Sciatic nerve (tissue), 2 donors: ENCODE measurements at regions not wholly inside any gene's neighbourhood (a gene's known extent, or its start where the extent isn't known, plus 50 kb on each side); places are given as distances from the start of the nearest gene placed in this dataset.

Experiments used
- ATAC-seq: fragments of 200-7000 bp; cut with Tn5 transposase; one replicate; pipeline ENCODE4 v1.9.1; 2020; ENCODE audit warnings: mild to moderate bottlenecking, moderate library complexity
- DNase-seq: peaks from one replicate; pipeline ENCODE4 v3.0.0-alpha.2; 2020; ENCODE audit warnings: low spot score
- intact Hi-C: fragments of 100-400 bp; cut with DNase I; formaldehyde crosslinking; loops from one replicate; pipeline ENCODE4 v1.14.2; 2022
- donor health status: DM: no; HTN: no; CAD: no.
- donor health status: DM: no; HTN: no; CAD: no.

DNA sequence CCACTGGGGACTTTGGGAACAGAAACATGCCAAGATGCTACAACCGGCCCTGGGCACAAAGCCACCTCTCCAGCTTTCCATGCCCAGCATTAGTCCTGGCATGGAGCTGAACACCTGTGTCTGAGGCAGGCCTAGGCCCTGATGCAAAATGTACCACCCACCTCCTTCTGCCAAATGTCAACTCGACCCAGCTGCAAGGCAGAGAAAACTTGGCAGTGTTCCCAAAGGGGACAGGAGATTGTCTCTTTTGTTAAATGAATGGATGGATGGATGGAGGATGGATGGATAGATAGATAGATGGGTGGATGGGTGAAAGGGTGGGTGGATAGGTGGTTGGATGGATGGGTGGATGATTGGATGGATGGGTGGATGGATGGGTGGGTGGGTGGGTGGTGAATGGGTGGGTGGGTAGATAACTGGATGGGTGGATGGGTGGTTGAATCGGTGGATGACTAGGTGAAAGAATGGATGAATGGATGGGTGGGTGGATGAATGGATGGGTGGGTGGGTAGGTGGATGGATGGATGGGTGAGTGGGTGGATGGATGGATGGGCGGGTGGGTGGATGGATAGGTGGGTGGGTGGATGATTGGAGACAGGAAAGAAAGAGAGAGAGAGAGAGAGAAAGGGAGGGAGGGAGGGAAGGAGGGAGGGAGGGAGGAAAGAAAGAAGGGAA is 73.4 kb upstream of the TNRC6C start:
- ATAC-seq (no peak), DNase-seq (no peak)
- intact Hi-C loops = no loop called here

DNA sequence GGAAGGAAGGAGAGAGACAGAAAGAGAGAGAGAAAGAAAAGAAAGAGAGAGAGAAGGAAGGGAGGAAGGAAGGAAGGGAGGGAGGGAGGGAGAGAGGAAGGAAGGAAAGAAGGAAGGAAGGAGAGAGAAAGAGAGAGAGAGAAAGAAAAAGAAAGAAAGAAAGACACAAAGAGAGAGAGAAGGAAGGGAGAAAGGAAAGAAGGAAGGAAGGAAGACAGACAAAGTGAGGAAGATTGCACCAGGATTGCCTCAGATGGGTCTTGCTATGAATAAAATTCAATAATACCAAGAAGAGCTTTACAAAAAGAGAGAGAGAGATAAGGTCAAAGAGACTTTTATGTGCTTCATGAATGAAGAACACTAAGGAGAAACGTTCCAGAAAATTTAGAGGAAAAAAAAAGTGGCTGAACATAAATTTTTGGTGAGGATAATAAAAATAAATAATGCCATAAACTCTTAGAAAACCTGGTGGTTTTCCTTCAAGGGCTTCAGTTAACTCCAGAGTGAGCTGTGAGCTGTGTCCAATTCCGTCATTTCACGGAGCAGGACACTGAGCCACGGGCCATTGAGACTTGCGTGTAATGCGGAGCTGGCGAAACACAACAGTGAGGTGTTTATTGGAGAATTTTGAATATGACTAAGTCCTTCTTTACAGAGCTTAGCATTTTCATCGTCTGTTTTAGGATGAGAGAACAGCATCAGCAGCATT is 72.7 kb upstream of the TNRC6C start:
- intact Hi-C loops = no loop called here
- ATAC-seq (no peak), DNase-seq (no peak)

DNA sequence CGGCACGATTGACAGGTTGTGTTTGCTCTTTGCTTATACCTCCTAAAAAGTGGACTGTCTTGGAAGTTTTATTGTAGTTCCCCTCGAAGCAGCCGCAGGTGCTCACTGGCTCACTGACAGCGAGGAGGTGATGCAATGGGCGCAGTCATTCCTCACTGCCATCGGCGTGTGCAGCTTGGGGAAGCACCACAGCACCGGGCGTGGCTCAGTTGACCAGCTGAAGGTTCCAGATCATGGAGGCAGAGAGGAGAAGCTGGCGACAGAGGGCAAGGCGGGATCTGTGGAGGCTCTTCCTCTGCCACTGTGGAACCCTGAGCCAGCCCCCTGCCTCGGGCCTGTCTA is 72.1 kb upstream of the TNRC6C start:
- no peak for DNase-seq
- no peak for ATAC-seq
- intact Hi-C loops = no loop called here

DNA sequence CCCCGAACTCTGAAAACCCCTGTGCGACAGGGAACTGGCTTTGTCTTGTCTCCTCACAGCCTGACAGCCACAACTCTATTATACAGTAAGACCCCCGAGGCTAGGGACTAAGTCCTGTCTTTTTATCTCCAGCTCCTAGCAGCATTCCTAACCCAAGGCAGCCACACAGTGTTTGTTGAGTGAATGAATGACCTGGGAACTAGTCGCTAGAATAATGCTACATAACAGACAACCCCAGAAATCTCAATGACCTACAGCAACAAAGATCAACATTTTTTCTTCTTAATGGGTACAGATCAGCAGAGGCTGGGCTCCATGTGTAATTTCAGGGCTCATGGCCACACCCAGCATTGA is 71.4 kb upstream of the TNRC6C start:
- ATAC-seq (no peak), DNase-seq (no peak)
- intact Hi-C loops = no loop called here

DNA sequence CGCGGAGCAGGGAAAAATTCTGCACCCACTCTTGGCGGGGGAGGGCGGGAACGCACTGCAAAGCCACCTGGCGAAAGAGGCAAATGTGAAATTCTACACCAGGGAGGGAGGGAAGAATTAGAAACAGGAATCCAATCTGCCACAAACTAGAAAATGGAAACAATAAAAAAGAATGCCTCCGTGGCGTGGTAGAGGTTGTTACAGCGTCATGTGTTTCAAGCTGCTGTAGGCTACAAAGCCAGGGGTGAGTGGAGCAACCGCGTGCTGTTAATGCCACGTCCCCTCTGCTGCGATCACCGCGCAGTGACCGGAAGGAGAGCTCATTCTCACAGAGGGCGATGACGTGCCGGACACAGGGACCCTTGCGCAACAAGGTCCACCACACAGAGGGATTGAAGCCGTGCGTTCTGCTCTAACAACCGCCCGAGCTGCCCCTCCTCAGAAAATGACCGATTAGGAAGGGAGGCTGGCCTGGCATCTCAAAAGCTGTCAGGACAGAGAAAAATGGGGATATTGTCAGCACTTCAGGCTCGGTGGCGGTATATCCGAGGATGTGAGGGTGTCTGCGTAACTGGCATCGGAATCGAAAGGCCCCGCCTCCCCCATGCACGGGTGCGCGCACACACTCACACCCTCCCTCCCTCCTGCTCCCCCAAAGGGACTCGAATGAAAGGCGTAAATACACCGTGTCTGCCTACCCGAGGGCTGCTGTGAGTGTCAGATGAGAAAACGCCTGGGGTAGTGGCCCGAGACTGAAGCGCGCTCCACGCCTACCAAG is 70.8 kb upstream of the TNRC6C start:
- intact Hi-C loops = no loop called here
- ATAC-seq = peak; percentile 96
- DNase-seq = peak; percentile 92

DNA sequence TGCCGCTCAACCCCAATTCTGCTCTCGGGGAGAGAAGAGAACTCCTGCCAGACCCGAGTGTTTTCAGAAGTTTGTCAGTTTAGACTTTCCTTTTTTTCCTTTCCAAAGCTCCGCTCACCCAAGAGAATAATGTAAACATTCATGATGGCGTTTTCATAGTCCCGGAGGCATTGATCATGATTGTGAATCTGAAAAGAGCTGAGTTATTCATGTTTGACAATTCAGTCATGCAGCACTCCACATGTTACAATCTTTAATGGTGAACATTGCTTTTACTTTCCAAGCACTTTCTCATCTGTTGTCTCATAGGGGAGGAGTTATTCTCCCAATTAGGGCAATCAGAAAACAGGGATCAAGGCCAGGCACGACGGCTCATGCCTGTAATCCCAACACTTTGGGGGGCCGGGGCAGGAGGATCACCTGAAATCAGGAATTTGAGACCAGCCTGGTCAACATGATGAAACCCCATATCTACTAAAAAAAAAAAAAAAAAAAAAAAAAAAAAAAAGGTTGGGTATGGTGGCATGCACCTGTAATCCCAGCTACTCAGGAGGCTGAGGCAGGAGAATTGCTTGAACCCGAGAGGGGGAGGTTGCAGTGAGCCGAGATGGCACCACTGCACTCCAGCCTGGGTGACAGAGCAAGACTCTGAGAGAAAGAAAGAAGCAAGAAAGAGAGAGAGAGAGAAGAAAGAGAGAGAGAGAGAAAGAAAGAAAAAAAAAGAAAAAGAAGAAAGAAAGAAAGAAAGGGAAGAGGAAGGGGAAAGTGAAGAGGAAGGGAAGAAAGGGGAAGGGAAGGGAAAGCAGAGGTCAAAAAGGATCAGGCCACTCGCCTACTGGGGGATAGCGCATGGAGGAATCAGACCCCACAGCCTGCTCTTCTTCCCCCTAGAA is 70.0 kb upstream of the TNRC6C start:
- DNase-seq (no peak), ATAC-seq (no peak)
- intact Hi-C loops = no loop called here

DNA sequence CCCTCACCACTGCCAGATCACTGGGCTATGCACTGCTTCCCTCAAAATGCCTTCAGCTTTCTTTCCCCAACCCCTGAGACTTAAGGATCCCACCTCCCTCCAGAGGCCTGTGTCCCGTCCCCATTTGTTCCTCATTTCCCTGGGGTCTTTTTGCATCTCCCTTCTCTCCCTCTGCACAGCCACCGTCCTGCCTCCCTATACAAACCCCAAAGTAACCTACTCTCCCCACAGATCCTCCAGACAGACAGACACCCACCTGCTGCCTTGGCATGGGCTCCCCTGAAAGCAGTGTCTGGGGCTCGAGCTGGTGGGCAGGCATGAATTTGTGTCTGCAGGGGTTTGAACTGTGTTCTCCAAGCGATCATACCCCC is 69.4 kb upstream of the TNRC6C start:
- DNase-seq = no peak
- no peak for ATAC-seq

DNA sequence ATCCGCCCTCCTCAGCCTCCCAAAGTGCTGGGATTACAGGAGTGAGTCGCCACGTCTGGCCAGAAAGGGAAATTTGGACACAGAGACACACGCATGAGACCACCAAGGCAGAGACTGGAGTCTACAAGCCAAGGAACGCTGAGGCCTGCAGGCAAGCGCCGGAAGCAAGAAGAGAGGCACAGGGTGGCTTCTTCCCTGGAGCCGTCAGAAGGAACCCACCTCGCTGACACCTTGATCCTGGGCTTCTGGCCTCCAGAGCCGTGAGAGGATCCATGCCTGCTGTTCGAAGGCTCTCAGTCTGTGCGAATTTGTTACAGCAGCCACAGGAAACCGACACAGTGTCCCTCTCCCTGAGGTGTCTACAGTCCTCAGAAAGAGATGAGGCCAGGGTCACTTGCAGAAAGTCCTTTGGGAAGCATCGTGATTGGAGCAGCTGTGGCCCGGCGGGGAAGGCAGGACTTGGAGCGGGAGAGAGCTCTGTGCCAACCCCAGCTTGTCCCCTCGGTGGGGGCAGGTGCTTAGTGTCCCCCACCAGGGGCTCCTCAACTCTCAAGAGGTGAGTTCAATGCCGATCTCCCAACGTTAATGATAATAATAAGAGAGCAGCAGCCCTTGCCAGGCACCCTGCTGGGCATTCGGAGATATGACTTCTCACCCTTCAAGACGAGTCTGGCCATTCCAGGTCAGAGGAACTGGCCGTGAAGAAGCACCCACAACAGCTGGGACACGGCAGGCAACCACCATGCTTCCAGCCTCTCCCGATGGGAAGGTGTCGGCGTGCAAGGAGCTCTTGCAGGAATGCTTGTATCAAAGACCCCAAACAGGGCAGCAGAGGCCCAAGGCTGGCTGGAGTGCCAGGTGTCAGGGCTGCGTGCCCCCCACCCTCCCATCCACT is 68.4 kb upstream of the TNRC6C start:
- DNase-seq = no peak
- intact Hi-C loops = loop anchor here (10.0 kb wide), 1 partner anchor 1505 kb away; no protein-coding TSS in a partner anchor
- no peak for ATAC-seq

More for the DNA sequence above, 69.4 kb upstream of the TNRC6C start:
- intact Hi-C loops = no loop called here

DNA sequence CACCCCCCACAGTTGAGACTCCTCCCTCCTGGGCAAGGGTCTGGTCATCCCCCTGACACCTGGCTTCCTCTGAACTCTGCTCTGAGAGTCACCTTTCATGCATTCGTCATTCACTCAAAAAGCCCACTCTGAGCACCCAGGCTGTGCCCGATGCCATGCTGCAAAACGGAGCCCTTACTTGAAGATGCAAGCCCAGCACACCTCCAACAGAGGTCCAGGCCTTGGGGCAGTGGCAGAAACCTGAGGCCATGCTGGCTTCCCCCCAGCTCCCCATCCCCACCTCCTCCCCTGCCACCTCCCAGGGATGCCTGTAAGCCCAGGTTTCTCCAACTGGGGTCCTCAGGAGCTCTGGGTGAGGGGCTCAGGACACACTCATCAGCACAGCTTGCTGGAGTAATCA is 67.7 kb upstream of the TNRC6C start:
- no peak for ATAC-seq
- DNase-seq = no peak
- intact Hi-C loops = loop anchor here (10.0 kb wide), 1 partner anchor 1504 kb away; no protein-coding TSS in a partner anchor

DNA sequence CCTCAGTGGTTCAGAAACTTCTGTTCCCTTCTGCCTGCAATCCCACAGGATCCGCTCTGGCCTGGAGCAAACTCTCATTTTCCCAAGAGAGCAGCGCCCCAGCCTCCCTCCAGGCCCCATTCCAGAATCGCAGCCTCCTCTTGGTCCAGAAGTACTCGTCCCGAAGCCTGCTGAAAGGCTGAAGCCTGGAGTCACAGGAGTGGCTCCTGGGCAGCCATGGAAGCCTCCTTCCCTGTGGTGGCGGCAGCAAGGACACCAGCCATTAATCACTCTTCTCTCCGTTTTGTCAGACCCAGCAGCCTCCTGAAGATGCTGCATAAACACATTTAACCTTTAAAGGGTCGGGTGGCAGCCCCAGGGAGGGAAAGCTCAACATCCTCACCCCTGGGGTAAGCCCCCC is 66.9 kb upstream of the TNRC6C start:
- ATAC-seq (no peak), DNase-seq (peak; percentile 30)
- intact Hi-C loops = loop anchor here (10.0 kb wide), 1 partner anchor 1503 kb away; no protein-coding TSS in a partner anchor

DNA sequence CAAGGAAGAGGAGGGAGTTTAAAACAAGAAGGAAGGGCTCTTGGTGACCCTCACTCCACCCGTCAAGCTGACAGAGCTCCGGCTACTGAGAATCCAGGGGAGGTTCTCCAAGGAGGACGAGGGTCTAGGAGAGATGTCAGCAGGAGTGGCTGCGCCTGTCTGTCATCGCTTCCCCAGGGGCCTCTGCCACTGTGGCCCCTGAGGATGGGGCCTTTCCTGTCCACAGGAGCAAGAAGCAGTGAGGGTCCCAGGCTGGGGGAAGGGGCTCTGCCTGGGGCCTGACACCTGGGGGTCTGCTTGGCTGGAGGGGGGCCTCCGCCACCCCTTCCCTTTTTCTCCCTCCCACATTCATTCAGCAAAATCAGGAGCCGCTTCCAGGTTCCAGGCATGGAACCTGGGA is 66.5 kb upstream of the TNRC6C start:
- DNase-seq (peak; percentile 41), ATAC-seq (no peak)
- intact Hi-C loops = loop anchor here (10.0 kb wide), 1 partner anchor 1503 kb away; no protein-coding TSS in a partner anchor

DNA sequence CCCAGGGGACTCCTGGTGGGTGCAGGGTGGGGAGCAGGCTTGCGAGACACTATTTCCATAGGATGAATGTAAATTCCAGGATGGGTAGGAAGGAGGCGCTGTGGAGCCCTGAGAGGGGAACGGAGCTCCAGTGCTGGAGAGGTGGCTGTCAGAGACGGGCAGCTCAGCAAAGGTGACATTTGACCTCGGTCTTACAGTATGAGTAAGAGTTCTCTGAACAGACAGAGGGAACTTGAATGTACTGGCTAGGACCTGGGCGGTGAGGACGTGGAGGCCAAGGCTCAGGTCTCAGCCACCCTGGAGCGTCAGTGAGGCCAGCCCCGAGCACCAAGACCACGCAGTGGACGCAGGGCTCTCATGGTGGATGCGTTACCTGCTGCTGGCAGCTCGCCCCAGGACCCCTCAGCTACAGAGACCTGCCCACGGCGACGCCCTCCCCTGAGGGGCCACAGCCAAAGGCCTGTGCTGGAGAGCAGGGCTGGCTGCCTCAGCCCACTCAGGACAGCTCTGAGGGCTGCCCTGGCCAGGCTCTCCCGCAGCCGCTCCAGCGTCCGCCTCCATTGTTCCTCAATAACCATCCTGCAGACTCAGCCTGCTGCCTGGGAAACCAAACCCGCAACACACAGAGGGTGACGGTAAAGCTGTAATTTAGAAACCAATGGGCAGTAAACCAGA is 65.9 kb upstream of the TNRC6C start:
- intact Hi-C loops = loop anchor here (10.0 kb wide), 1 partner anchor 1502 kb away; no protein-coding TSS in a partner anchor
- DNase-seq (peak; percentile 54), ATAC-seq (no peak)

DNA sequence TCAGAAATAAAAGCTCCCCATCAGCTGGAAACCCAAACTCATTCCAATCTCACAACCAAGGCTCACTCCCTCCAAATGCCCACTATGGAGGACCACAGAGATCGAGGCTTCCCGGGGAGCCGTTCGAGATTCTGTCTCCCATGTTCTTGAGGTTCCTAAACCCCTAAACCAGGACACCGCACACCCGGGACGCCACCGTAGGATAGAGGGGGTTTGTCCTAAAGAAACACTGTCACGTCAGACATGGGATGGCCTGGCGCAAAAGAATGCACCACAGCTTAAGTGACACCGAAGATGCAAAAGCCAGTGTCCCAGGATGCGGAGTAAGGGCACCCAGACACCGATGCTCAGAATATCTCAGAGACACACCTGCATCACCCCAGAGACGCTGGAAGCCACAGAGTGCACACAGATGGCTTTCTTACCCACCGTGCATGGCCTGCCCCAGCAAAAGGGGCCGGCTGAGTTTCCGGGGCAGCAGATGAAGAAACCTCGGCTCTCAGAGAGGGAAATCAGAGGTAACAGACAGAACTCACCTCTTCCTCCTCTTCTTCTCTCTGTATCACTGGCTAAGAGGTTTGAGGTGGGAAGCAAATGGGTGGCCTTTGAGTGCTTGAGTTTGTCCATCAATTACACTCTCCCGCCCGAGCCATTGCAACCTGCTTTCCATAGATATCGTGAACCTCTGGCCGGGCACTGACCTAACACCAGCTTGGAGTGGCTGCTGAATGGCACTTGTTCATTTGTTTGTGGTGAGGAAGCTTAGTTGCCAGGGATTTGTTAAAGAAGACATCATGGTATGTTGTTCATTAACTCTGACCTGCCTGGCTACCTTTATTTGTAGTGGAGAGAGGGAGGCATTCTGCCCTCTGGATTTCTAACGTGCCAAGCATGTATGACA is 65.1 kb upstream of the TNRC6C start:
- DNase-seq = peak; percentile 33
- ATAC-seq = no peak
- intact Hi-C loops = loop anchor here (10.0 kb wide), 1 partner anchor 1501 kb away; no protein-coding TSS in a partner anchor

DNA sequence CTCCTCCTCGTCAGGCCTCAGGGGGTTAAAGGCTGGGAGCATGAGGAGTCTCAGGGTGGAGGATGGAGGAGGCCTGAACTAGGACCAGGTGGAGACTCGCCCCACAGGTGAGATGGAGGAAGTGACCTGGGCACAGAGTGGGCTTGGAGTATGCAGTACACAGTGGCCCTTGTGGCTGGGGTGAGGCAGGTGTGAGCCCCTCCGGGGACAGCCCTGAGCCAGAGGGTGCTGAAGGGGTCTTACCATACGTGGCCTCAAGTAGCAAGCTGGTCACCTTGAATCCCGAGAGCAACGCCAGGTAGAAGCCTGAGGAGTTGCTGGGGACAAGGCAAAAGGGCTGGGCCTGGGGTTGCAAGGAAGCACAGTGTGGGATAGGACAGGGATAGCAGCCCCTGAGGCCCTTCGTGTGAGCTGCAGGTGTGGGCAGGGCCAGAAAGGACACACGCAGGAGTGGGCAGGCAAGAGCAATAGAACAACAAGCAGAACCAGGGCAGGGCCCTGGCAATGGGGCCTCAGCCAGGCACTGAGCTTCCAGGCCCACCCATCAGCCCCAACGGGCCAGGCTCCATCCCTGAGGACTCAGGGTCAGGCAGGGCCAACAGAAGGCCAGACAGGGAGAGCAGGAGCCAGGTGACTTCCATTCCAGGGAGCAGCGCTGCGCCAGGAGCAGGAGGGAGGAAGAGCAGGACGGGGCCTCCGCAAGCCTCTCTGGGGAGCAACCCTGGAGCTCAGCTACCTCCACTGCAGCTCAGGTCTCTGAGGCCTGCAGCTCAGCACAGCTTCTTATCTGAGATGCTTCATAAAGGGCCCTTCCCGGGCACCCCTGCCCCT is 64.2 kb upstream of the TNRC6C start:
- DNase-seq (no peak), ATAC-seq (no peak)
- intact Hi-C loops = loop anchor here (10.0 kb wide), 1 partner anchor 1500 kb away; no protein-coding TSS in a partner anchor

DNA sequence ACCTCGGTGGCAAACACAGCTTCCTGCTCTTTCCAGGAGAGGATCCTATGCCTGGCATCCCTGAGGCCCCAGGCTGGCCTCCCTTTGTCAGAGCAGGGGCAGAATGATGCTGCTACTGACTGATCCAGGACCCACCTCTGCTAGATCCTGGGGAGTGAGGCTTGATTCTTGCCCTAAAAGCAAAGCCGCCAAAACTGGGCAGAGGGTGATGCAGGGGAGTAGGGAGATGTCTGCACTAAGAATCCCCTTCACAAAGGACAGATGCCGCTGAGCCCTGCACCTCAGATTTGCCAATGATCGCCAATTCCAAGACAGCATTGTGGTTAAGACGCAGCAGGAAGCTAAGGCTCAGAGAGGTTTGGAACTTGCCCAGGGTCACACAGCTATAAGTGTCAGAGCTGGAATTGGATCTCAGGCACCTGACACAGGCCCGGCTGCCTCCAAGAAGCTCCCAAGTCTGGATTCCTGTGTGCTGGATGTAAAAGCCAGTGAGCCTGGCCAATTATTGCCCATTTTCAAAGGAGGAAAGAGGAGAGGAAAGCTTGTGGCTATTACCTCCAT is 60.7 kb upstream of the TNRC6C start:
- ATAC-seq = no peak
- intact Hi-C loops = loop anchor here (10.0 kb wide), 1 partner anchor 1497 kb away; no protein-coding TSS in a partner anchor
- no peak for DNase-seq
